ENCODE measurements at regions not wholly inside any gene's neighbourhood (a gene's known extent, or its start where the extent isn't known, plus 50 kb on each side); places are given as distances from the start of the nearest gene placed in this dataset.

- no peak for DNase-seq (ENCODE audit: low read depth)
- TF ChIP-seq CTCF (IDR thresholded peaks at IDR 0.05; ENCODE audit: insufficient read depth, low read length) = no peak
- no peak overlapping the region for H3K4me3 ChIP-seq (ENCODE audit: low read depth, low read length)
Observed at GRCh38 chr7:50952120-50952519, 169.4 kb upstream of the GRB10 start.

DNA sequence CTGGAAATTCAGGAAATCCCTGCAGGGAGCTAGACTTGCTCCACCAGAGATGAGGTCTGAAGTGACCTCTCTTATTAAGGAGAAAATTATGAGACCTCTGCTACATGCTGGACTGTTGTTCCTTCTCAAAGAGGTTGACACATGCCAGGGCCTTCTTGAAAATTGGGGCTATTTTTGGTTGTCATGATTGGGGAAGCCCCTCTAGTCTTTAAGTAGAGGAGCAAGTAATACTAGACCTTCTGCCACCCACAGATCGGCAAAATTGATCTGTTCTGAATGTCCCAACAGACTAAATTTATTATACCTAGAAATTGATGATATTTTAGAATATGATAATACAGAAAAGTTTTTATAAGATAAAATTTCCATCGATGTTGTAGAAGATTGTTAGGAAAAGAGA, 160.8 kb upstream of the GRB10 start:
- DNase-seq (ENCODE audit: low read depth) = no peak
- no peak for TF ChIP-seq CTCF (IDR thresholded peaks at IDR 0.05; ENCODE audit: insufficient read depth, low read length)
- no peak overlapping the region for H3K4me3 ChIP-seq (ENCODE audit: low read depth, low read length)

GRCh38 chr7:50941525-50941924, 158.8 kb upstream of the GRB10 start:
- no peak for TF ChIP-seq CTCF (IDR thresholded peaks at IDR 0.05; ENCODE audit: insufficient read depth, low read length)
- no peak overlapping the region for H3K4me3 ChIP-seq (ENCODE audit: low read depth, low read length)
- DNase-seq (ENCODE audit: low read depth) = no peak

- no peak for TF ChIP-seq CTCF (IDR thresholded peaks at IDR 0.05; ENCODE audit: insufficient read depth, low read length)
- no peak overlapping the region for H3K4me3 ChIP-seq (ENCODE audit: low read depth, low read length)
- peak; percentile 40 for DNase-seq (ENCODE audit: low read depth)
Observed at GRCh38 chr7:50940621-50941020, 157.9 kb upstream of the GRB10 start.

DNA sequence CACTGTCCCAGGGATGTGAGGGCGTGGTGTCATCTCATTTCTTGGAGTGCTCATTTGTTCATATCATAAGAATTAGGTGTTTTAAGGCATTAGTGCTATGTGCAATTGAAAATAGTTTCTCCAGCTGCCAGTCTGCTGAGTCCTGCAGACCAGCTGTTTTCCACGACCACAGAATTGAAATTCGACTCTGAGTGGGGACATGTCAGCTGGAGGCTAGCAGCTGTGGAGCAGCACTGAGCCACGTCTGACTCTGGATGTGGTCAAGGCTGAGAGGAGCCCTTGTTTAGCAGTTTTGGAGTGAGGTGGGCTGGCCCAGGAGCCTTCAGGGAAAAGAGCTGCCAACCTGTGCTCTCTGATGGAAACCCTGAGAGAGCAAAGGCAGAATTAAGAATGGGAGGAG, 156.3 kb upstream of the GRB10 start:
- DNase-seq (ENCODE audit: low read depth) = no peak
- TF ChIP-seq CTCF (IDR thresholded peaks at IDR 0.05; ENCODE audit: insufficient read depth, low read length) = no peak

DNA sequence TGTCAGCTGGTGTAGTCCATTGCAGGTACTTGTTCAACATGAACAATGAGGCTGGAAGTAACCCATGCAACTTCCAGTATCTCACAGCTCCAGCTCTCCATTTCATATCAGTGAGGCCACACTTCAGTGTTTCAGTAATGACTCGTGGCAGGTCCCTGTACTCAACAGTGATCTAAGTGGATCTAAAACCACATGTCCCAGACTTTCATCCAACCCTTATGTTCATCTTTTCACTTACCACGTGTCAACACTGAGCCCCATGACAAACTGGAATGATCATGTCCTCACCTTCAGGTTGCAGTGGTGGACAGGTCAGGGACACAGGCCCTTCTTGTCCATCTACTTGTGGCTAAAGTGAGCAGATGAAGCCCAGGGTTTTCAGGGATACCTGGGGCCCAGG, 155.0 kb upstream of the GRB10 start:
- no peak overlapping the region for H3K4me3 ChIP-seq (ENCODE audit: low read depth, low read length)
- no peak for DNase-seq (ENCODE audit: low read depth)
- no peak for TF ChIP-seq CTCF (IDR thresholded peaks at IDR 0.05; ENCODE audit: insufficient read depth, low read length)

More for the DNA sequence above, 156.3 kb upstream of the GRB10 start:
- H3K4me3 ChIP-seq (ENCODE audit: low read depth, low read length) = no peak overlapping the region

DNA sequence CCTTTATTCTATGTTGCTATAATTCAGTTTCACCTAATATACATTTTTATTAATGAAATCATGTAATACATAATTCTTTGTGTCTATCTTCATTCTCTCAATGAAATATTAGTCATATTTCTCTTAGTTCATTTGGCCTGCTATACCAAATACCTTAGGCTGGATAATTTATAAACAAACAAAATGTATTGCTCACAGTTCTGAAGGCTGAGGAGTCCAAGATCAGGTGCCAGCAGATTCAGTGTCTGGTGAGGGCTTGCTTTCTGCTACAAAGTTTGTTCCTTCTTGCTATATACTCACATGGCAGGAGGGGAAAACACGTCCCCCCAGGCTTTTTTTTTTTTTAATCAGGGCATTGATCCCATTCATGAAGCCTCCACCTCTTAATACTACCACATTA, 143.4 kb upstream of the GRB10 start:
- no peak for DNase-seq (ENCODE audit: low read depth)
- no peak overlapping the region for H3K4me3 ChIP-seq (ENCODE audit: low read depth, low read length)
- no peak for TF ChIP-seq CTCF (IDR thresholded peaks at IDR 0.05; ENCODE audit: insufficient read depth, low read length)
